LHCN-M2 (cell line): ENCODE measurements at regions not wholly inside any gene's neighbourhood (a gene's known extent, or its start where the extent isn't known, plus 50 kb on each side); places are given as distances from the start of the nearest gene placed in this dataset.

Experiments used
- DNase-seq: peaks from one replicate; pipeline ENCODE4 v3.0.0-alpha.2; 2012; ENCODE audit warnings: low read depth

- no peak for DNase-seq
These were observed 355.0 kb upstream of the SEMA6D start for GRCh38 chr15:47362118-47362905.

- no peak for DNase-seq
These were observed 353.7 kb upstream of the SEMA6D start for GRCh38 chr15:47363653-47364052.

- DNase-seq, result no peak
These were observed 352.8 kb upstream of the SEMA6D start for GRCh38 chr15:47364230-47365141.

- DNase-seq, result no peak
These were observed 350.4 kb upstream of the SEMA6D start for GRCh38 chr15:47366884-47367283.

- no peak for DNase-seq
These were observed 349.4 kb upstream of the SEMA6D start for GRCh38 chr15:47367726-47368390.

- DNase-seq, result no peak
These were observed 345.4 kb upstream of the SEMA6D start for GRCh38 chr15:47371939-47372338.

- DNase-seq, result no peak
These were observed 343.1 kb upstream of the SEMA6D start for GRCh38 chr15:47374222-47374621.

GRCh38 chr15:47376190-47376589 is 341.1 kb upstream of the SEMA6D start:
- no peak for DNase-seq

- DNase-seq, result no peak
These were observed 339.8 kb upstream of the SEMA6D start for GRCh38 chr15:47377465-47377864.

- DNase-seq, result no peak
These were observed 338.8 kb upstream of the SEMA6D start for GRCh38 chr15:47378527-47378926.

GRCh38 chr15:47383102-47383501 is 334.2 kb upstream of the SEMA6D start:
- DNase-seq, result no peak

- no peak for DNase-seq
These were observed 333.5 kb upstream of the SEMA6D start for GRCh38 chr15:47383801-47384200.

GRCh38 chr15:47384341-47384740 is 333.0 kb upstream of the SEMA6D start:
- DNase-seq, result no peak

- no peak for DNase-seq
These were observed 332.5 kb upstream of the SEMA6D start for GRCh38 chr15:47384776-47385175.

- DNase-seq, result no peak
These were observed 330.8 kb upstream of the SEMA6D start for GRCh38 chr15:47386459-47386858.

- no peak for DNase-seq
These were observed 329.0 kb upstream of the SEMA6D start for GRCh38 chr15:47388299-47388698.

- no peak for DNase-seq
These were observed 327.0 kb upstream of the SEMA6D start for GRCh38 chr15:47390208-47390765.

- DNase-seq, result no peak
These were observed 323.0 kb upstream of the SEMA6D start for GRCh38 chr15:47394286-47394809.

GRCh38 chr15:47395076-47395475 is 322.2 kb upstream of the SEMA6D start:
- DNase-seq, result no peak

GRCh38 chr15:47397655-47398054 is 319.6 kb upstream of the SEMA6D start:
- DNase-seq, result no peak

GRCh38 chr15:47398132-47398531 is 319.2 kb upstream of the SEMA6D start:
- no peak for DNase-seq

GRCh38 chr15:47398594-47398993 is 318.7 kb upstream of the SEMA6D start:
- no peak for DNase-seq
